ENCODE measurements at regions not wholly inside any gene's neighbourhood (a gene's known extent, or its start where the extent isn't known, plus 50 kb on each side); places are given as distances from the start of the nearest gene placed in this dataset.

DNA sequence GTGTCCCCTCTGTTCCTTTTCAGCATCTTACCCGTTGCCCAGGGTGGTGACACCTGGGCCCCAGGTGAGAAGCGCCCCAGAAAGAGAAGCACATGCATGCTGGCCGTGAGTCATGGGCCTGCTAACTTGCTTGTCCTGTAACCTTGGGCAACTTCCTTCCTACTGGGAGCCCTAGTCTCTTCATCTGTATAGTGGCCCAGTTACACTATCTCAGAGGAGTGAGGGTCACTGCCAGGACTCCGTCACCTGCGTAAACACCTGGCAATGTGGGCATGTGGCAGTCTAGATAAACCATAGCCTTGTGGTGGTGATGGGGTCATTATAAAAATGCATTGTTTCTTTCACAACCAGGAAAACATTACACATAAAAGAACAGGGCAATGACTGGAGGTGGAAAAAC, 125.2 kb downstream of the SLC25A47 start:
- ChIA-PET POLR2A (no interaction called here), CTCF (no interaction called here)
- DNase-seq (ENCODE audit: extremely low spot score) = no peak
- TF ChIP-seq L3MBTL2 (conservative IDR thresholded peaks at IDR 0.05) = no peak
- no peak for TF ChIP-seq SP1 (IDR thresholded peaks at IDR 0.05)
- no peak for TF ChIP-seq FOXM1 (IDR thresholded peaks at IDR 0.05; ENCODE audit: borderline replicate concordance)
- TF ChIP-seq NFRKB (IDR thresholded peaks at IDR 0.05) = no peak
- no peak for TF ChIP-seq LEF1 (IDR thresholded peaks at IDR 0.05; ENCODE audit: borderline replicate concordance)
- no peak for TF ChIP-seq ZNF384 (IDR thresholded peaks at IDR 0.05)
- TF ChIP-seq, protein P1, sequence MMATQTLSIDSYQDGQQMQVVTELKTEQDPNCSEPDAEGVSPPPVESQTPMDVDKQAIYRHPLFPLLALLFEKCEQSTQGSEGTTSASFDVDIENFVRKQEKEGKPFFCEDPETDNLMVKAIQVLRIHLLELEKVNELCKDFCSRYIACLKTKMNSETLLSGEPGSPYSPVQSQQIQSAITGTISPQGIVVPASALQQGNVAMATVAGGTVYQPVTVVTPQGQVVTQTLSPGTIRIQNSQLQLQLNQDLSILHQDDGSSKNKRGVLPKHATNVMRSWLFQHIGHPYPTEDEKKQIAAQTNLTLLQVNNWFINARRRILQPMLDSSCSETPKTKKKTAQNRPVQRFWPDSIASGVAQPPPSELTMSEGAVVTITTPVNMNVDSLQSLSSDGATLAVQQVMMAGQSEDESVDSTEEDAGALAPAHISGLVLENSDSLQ (IDR thresholded peaks at IDR 0.05) = no peak
- TF ChIP-seq ELF4 (IDR thresholded peaks at IDR 0.05) = no peak
- no peak for TF ChIP-seq BHLHE40 (IDR thresholded peaks at IDR 0.05; ENCODE audit: borderline replicate concordance)
- TF ChIP-seq FOXA1 (IDR thresholded peaks at IDR 0.05) = no peak
- TF ChIP-seq TARDBP (IDR thresholded peaks at IDR 0.05) = no peak
- TF ChIP-seq HDGF (IDR thresholded peaks at IDR 0.05; ENCODE audit: borderline replicate concordance) = no peak
- TF ChIP-seq CTBP1 (IDR thresholded peaks at IDR 0.05; ENCODE audit: borderline replicate concordance) = no peak
- TF ChIP-seq FOXK2 (IDR thresholded peaks at IDR 0.05) = no peak
- TF ChIP-seq ARNT (IDR thresholded peaks at IDR 0.05) = no peak

DNA sequence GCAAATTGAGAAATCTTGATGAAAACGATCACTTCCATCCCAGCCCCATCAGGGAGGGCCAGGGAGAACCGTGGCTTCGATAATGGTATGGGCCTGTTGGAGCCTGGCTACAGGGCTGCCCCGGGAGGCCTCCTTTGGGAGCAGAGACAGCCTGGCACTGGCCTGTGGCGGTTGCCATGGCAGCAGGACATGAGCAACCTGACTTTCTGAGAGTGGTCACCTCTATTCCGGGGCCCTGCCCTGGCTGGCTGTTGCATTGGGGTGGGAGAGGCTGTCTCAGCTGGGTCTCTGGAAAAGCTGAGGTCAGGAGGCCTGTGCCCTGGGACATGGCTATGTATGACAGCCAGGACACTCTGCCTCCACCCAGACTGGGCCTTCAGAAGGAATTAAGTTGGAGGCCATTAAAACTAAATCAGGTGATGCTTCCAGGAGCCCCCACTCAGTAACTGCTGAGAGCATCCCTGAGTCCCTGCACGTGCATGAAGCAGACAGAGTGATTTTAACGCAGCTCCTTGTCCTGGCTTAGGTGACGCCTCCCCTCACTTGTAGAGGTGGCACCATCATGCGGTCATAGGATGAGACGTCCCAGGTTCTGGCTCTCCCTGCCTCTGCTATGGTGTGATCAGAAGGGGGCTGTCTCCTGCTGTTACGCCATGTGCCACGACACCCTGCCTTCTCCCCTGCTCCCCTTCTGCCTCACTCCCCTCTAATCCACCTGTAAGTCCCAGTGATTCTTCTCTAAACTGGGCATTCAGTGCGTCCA, 126.3 kb downstream of the SLC25A47 start:
- ChIA-PET POLR2A (no interaction called here), CTCF (interaction anchor here (1.0 kb wide), 1 partner anchor 65 kb away, joined by 3 read pairs; no protein-coding TSS in a partner anchor)
- DNase-seq (ENCODE audit: extremely low spot score) = no peak
- no peak for TF ChIP-seq CTBP1 (IDR thresholded peaks at IDR 0.05; ENCODE audit: borderline replicate concordance)
- TF ChIP-seq LEF1 (IDR thresholded peaks at IDR 0.05; ENCODE audit: borderline replicate concordance) = no peak
- no peak for TF ChIP-seq SUZ12 (IDR thresholded peaks at IDR 0.05)
- TF ChIP-seq SP1 (IDR thresholded peaks at IDR 0.05) = no peak
- TF ChIP-seq ARNT (IDR thresholded peaks at IDR 0.05) = no peak
- TF ChIP-seq BHLHE40 (IDR thresholded peaks at IDR 0.05; ENCODE audit: borderline replicate concordance) = no peak
- no peak for TF ChIP-seq FOXK2 (IDR thresholded peaks at IDR 0.05)
- TF ChIP-seq L3MBTL2 (conservative IDR thresholded peaks at IDR 0.05) = no peak
- TF ChIP-seq, protein P1 (IDR thresholded peaks at IDR 0.05) = no peak
- TF ChIP-seq NFRKB (IDR thresholded peaks at IDR 0.05) = no peak
- no peak for TF ChIP-seq TARDBP (IDR thresholded peaks at IDR 0.05)
- TF ChIP-seq FOXA1 (IDR thresholded peaks at IDR 0.05) = no peak

DNA sequence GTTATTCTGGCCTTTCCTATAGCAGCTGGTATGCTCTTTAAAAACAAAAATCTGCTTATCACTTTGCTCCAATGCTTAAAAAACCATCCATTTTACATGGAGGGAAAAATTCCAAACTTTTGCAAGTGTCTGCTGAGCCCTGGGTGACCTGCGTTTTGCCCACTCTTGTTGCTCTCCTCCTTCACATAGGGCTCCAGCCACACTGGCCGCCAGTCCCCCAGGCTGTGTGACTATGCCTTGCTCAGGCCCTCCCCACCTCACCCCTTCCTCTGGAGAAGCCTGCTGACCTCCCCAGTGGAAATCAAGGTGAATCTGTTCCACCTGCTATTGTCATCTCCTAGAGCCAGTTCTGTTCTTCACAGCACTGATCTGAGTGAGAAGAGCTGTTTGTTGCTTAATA, 126.9 kb downstream of the SLC25A47 start:
- TF ChIP-seq L3MBTL2 (conservative IDR thresholded peaks at IDR 0.05) (no peak), BHLHE40 (IDR thresholded peaks at IDR 0.05; ENCODE audit: borderline replicate concordance) (no peak), SUZ12 (IDR thresholded peaks at IDR 0.05) (no peak), FOXM1 (IDR thresholded peaks at IDR 0.05; ENCODE audit: borderline replicate concordance) (no peak), CTBP1 (IDR thresholded peaks at IDR 0.05; ENCODE audit: borderline replicate concordance) (no peak), SP1 (IDR thresholded peaks at IDR 0.05) (no peak), LEF1 (IDR thresholded peaks at IDR 0.05; ENCODE audit: borderline replicate concordance) (no peak), ZNF384 (IDR thresholded peaks at IDR 0.05) (no peak)
- TF ChIP-seq, protein P1 (IDR thresholded peaks at IDR 0.05) = no peak
- CTCF ChIA-PET = interaction anchor here (1.0 kb wide), 1 partner anchor 65 kb away, joined by 3 read pairs; no protein-coding TSS in a partner anchor
- DNase-seq (ENCODE audit: extremely low spot score) = no peak
- POLR2A ChIA-PET = no interaction called here

DNA sequence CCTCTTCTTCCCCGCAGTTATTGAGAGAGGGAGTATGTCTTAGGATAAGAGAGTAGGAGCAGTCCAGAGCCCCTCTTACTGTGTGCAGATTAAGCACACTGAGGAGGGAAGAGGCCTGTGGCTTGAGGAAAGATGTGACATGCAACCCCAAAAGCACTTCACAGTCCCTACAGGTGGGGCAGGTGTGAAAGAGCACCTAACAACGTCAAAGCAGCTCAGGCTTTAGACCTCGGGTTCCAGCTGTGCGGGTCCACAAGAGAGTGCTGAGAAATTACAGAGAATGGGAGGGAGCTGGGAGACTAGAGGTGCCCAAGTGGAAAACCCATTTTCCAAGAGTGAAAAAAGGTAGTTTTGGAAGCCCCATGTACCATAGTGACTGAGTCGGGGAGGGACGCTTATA, 127.6 kb downstream of the SLC25A47 start:
- no peak for DNase-seq (ENCODE audit: extremely low spot score)
- TF ChIP-seq TARDBP (IDR thresholded peaks at IDR 0.05) (no peak), FOXA1 (IDR thresholded peaks at IDR 0.05) (no peak), ELF4 (IDR thresholded peaks at IDR 0.05) (no peak), ZNF384 (IDR thresholded peaks at IDR 0.05) (no peak), ARNT (IDR thresholded peaks at IDR 0.05) (no peak), L3MBTL2 (conservative IDR thresholded peaks at IDR 0.05) (no peak), CTBP1 (IDR thresholded peaks at IDR 0.05; ENCODE audit: borderline replicate concordance) (no peak)
- ChIA-PET CTCF (interaction anchor here (1.0 kb wide), 1 partner anchor 66 kb away, joined by 3 read pairs; no protein-coding TSS in a partner anchor), POLR2A (interaction anchor here (1.1 kb wide), 1 partner anchor 26 kb away, joined by 3 read pairs; no protein-coding TSS in a partner anchor)

DNA sequence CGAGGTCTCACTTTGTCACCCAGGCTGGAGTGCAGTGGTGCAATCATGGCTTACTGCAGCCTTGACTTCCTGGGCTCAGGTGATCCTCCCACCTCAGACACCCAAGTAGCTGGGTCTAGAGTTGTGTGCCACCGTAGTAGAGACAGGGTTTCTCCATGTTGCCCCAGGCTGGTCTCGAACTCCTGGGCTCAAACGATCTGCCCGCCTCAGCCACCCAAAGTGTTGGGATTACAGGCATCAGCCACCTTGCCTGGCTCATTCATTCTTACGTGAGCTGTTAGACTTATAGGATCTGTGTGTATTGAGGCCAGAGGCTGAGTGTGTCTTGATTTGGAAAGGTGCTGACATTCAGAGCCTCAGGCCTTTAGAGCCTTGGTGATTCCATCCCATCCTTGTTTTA, 128.1 kb downstream of the SLC25A47 start:
- TF ChIP-seq BHLHE40 (IDR thresholded peaks at IDR 0.05; ENCODE audit: borderline replicate concordance) = no peak
- TF ChIP-seq ZNF384 (IDR thresholded peaks at IDR 0.05) = no peak
- no peak for TF ChIP-seq LEF1 (IDR thresholded peaks at IDR 0.05; ENCODE audit: borderline replicate concordance)
- no peak for TF ChIP-seq ARNT (IDR thresholded peaks at IDR 0.05)
- no peak for TF ChIP-seq TARDBP (IDR thresholded peaks at IDR 0.05)
- no peak for TF ChIP-seq FOXK2 (IDR thresholded peaks at IDR 0.05)
- no peak for TF ChIP-seq SUZ12 (IDR thresholded peaks at IDR 0.05)
- no peak for TF ChIP-seq FOXA1 (IDR thresholded peaks at IDR 0.05)
- TF ChIP-seq HDGF (IDR thresholded peaks at IDR 0.05; ENCODE audit: borderline replicate concordance) = no peak
- no peak for TF ChIP-seq FOXM1 (IDR thresholded peaks at IDR 0.05; ENCODE audit: borderline replicate concordance)
- no peak for DNase-seq (ENCODE audit: extremely low spot score)
- ChIA-PET POLR2A (interaction anchor here (1.1 kb wide), 1 partner anchor 26 kb away, joined by 3 read pairs; no protein-coding TSS in a partner anchor), CTCF (no interaction called here)

DNA sequence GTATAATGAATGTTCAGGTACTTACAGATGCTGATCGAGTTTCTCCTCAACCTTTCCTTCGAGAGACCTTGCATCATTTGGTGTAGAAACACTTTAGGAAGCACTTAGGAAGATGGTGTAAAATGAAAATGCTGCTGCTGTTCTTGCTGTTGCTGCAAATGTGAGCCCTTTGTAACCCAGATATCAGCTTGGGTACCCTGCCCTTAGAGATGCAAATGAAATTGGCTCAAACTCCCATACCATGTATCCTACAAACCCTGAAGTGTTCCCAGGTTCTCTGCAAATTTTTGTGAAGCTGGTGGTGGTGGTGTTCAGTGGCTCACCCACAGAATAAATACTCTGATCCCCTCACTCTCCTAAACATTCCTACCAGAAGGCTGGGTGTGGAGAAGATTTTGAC, 130.8 kb downstream of the SLC25A47 start:
- ChIA-PET POLR2A (no interaction called here), CTCF (no interaction called here)
- TF ChIP-seq, protein P1 (IDR thresholded peaks at IDR 0.05) = no peak
- TF ChIP-seq ZNF384 (IDR thresholded peaks at IDR 0.05) (no peak), FOXM1 (IDR thresholded peaks at IDR 0.05; ENCODE audit: borderline replicate concordance) (no peak), LEF1 (IDR thresholded peaks at IDR 0.05; ENCODE audit: borderline replicate concordance) (no peak), SP1 (IDR thresholded peaks at IDR 0.05) (no peak), TARDBP (IDR thresholded peaks at IDR 0.05) (no peak), HDGF (IDR thresholded peaks at IDR 0.05; ENCODE audit: borderline replicate concordance) (no peak), L3MBTL2 (conservative IDR thresholded peaks at IDR 0.05) (no peak), CTBP1 (IDR thresholded peaks at IDR 0.05; ENCODE audit: borderline replicate concordance) (no peak), BHLHE40 (IDR thresholded peaks at IDR 0.05; ENCODE audit: borderline replicate concordance) (no peak), NFRKB (IDR thresholded peaks at IDR 0.05) (no peak), ELF4 (IDR thresholded peaks at IDR 0.05) (no peak), ARNT (IDR thresholded peaks at IDR 0.05) (no peak), FOXK2 (IDR thresholded peaks at IDR 0.05) (no peak), SUZ12 (IDR thresholded peaks at IDR 0.05) (no peak)
- DNase-seq (ENCODE audit: extremely low spot score) = no peak

Data from HEK293T (cell line).